Retinal pigment epithelial cell (primary cell): ENCODE measurements at regions not wholly inside any gene's neighbourhood (a gene's known extent, or its start where the extent isn't known, plus 50 kb on each side); places are given as distances from the start of the nearest gene placed in this dataset.

Experiments used
- DNase-seq: peaks from one replicate; pipeline ENCODE4 v3.0.0-alpha.2; 2010; ENCODE audit warnings: low read depth
- H3K4me3 ChIP-seq: 2 replicates; pipeline ENCODE4 v1.5.1; 2011; ENCODE audit warnings: mild to moderate bottlenecking, low read length, control low read depth, moderate library complexity
- CTCF ChIP-seq: conservative IDR thresholded peaks from 2 replicates; pipeline ENCODE4 v1.5.1; 2011; ENCODE audit warnings: low read depth, low read length, control low read depth, inconsistent platforms

DNA sequence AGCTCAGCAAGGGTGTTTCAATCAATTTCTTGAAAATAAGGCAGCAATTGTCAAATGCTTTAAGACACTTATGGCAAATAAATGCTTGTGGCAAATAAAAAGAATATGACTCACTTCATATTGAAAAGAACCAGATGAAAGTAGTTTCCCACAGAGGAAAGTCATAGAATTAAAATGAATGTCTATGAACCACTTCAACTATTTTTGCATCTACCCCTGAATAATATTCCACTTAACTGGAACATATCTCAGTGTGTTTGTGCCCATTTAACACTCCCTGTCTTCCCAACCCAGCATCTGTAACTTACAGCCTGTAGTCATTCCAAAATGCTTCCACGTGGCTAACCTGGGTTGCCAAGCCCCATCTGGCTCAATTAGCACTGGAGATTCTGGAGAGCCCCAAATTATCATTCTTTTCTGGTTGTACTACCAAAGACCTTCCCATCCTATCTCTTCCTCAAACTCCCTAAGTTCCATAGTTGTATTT is 84.7 kb downstream of the FEM1C start:
- DNase-seq = no peak
- H3K4me3 ChIP-seq = no peak overlapping the region
- no peak for TF ChIP-seq CTCF

- no peak for TF ChIP-seq CTCF
- DNase-seq = no peak
- H3K4me3 ChIP-seq = no peak overlapping the region
Observed at GRCh38 chr5:115458416-115458815, 86.2 kb downstream of the FEM1C start.

GRCh38 chr5:115458003-115458409 is 86.6 kb downstream of the FEM1C start:
- H3K4me3 ChIP-seq = no peak overlapping the region
- no peak for TF ChIP-seq CTCF
- DNase-seq = no peak

DNA sequence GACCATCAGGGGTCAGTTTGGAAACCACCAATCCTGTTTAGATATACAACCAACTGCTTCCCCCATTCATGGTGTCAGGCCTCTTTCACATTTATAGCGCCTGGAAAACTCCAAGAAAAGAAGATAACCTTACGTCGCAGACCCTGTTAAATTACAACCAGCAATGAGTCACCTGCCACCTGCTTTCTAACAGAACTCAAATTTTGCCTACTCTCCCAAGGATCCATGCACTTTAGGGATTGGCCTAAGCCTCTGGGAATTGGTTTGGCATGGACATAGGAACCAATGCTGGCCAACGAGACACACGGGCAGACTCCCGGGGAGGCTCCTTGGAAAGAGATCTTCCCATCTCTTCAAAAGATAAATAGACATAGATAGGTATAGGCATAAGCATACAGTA is 87.0 kb downstream of the FEM1C start:
- no peak overlapping the region for H3K4me3 ChIP-seq
- DNase-seq = no peak
- no peak for TF ChIP-seq CTCF

GRCh38 chr5:115456539-115457040 is 88.0 kb downstream of the FEM1C start:
- no peak for TF ChIP-seq CTCF
- no peak overlapping the region for H3K4me3 ChIP-seq
- DNase-seq = no peak

- TF ChIP-seq CTCF = no peak
- H3K4me3 ChIP-seq = no peak overlapping the region
- DNase-seq = no peak
Observed at GRCh38 chr5:115456056-115456455, 88.5 kb downstream of the FEM1C start.

DNA sequence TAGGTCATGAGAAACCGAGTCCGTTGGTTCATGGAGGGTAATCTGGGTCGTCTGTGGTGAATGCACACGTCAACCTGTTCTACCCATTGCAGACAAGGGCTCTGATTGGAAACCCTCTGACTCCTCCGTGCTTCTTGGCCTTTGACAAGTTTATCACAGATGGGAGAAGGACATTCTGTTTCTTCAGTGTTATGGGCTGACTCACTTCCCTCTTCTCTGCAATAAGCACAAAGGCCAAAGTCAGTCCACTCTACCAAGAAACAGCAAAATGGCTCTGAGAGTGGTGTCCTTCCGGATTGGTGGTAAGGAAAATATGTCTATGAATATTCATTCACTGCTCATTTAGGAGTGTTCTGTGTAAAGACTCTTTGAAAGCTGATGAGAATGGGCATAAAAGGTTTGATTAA is 89.3 kb downstream of the FEM1C start:
- TF ChIP-seq CTCF = no peak
- DNase-seq = no peak
- no peak overlapping the region for H3K4me3 ChIP-seq
